ENCODE measurements at regions not wholly inside any gene's neighbourhood (a gene's known extent, or its start where the extent isn't known, plus 50 kb on each side); places are given as distances from the start of the nearest gene placed in this dataset.

GRCh38 chr10:59002011-59002410, 174.4 kb upstream of the PHYHIPL start:
- Mint-ChIP-seq H3K27me3 (ENCODE audit: insufficient read depth, low read depth, poor library complexity) (no peaks in the 10 kb centered on the region), H3K36me3 (ENCODE audit: low read depth) (no peaks in the 10 kb centered on the region), H3K9me3 (no peaks in the 10 kb centered on the region; the same call in 2 of the 3 replicates), H3K27ac (no peak overlapping the region), H3K4me3 (no peak overlapping the region), H3K4me1 (no peaks in the 10 kb centered on the region; the same call in 1 of the 3 replicates)
- Histone ChIP-seq H4K20me1 (replicated peaks; ENCODE audit: insufficient read depth) (no peaks in the 10 kb centered on the region), H3F3A (replicated peaks; ENCODE audit: low read depth) (no peaks in the 10 kb centered on the region), H3K79me2 (replicated peaks; ENCODE audit: insufficient read depth) (no peaks in the 10 kb centered on the region), H3K4me3 (no peak overlapping the region), H2AFZ (no peak overlapping the region), H3K4me2 (no peak overlapping the region), H3K27me3 (ENCODE audit: insufficient read depth) (no peaks in the 10 kb centered on the region), H3K27ac (ENCODE audit: low read depth) (no peak overlapping the region), H3K4me1 (ENCODE audit: insufficient read depth) (no peaks in the 10 kb centered on the region), H3K36me3 (ENCODE audit: insufficient read depth) (no peaks in the 10 kb centered on the region), H3K9me2 (ENCODE audit: insufficient read depth) (peaks cover 4% of the 10 kb centered on the region; the same call in 1 of the 2 replicates)
- ATAC-seq (no peak), DNase-seq (ENCODE audit: low spot score) (no peak)
- TF ChIP-seq, protein P1, sequence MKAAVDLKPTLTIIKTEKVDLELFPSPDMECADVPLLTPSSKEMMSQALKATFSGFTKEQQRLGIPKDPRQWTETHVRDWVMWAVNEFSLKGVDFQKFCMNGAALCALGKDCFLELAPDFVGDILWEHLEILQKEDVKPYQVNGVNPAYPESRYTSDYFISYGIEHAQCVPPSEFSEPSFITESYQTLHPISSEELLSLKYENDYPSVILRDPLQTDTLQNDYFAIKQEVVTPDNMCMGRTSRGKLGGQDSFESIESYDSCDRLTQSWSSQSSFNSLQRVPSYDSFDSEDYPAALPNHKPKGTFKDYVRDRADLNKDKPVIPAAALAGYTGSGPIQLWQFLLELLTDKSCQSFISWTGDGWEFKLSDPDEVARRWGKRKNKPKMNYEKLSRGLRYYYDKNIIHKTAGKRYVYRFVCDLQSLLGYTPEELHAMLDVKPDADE (IDR thresholded peaks at IDR 0.05), result no peak

- no peaks in the 10 kb centered on the region for H3K36me3 ChIP-seq (ENCODE audit: insufficient read depth)
- Mint-ChIP-seq H3K4me3 (no peak overlapping the region), H3K4me1 (no peaks in the 10 kb centered on the region; the same call in 1 of the 3 replicates), H3K27me3 (ENCODE audit: insufficient read depth, low read depth, poor library complexity) (no peaks in the 10 kb centered on the region), H3K9me3 (no peaks in the 10 kb centered on the region; the same call in 2 of the 3 replicates), H3K27ac (no peak overlapping the region), H3K36me3 (ENCODE audit: low read depth) (no peaks in the 10 kb centered on the region)
- H3K4me3 ChIP-seq, result no peak overlapping the region
- no peaks in the 10 kb centered on the region for H3K27me3 ChIP-seq (ENCODE audit: insufficient read depth)
- H3K79me2 ChIP-seq (replicated peaks; ENCODE audit: insufficient read depth), result no peaks in the 10 kb centered on the region
- no peak overlapping the region for H3K4me2 ChIP-seq
- no peak for ATAC-seq
- no peaks in the 10 kb centered on the region for H3F3A ChIP-seq (replicated peaks; ENCODE audit: low read depth)
- H3K4me1 ChIP-seq (ENCODE audit: insufficient read depth), result no peaks in the 10 kb centered on the region
- H2AFZ ChIP-seq, result no peak overlapping the region
- H3K9me2 ChIP-seq (ENCODE audit: insufficient read depth), result no peaks in the 10 kb centered on the region
- H4K20me1 ChIP-seq (replicated peaks; ENCODE audit: insufficient read depth), result no peaks in the 10 kb centered on the region
- DNase-seq (ENCODE audit: low spot score), result no peak
- H3K27ac ChIP-seq (ENCODE audit: low read depth), result no peak overlapping the region
- TF ChIP-seq REST (IDR thresholded peaks at IDR 0.05; ENCODE audit: unreplicated experiment) (no peak), ZNF331 (CRISPR knock-in tag; IDR thresholded peaks at IDR 0.05; ENCODE audit: low read depth) (no peak), ZNF114 (CRISPR knock-in tag; IDR thresholded peaks at IDR 0.05) (no peak), CREB1 (CRISPR knock-in tag; IDR thresholded peaks at IDR 0.05; ENCODE audit: low read depth) (no peak), EZH2 (IDR thresholded peaks at IDR 0.05; ENCODE audit: low read depth, unreplicated experiment) (no peak), EZH2phosphoT487 (IDR thresholded peaks at IDR 0.05; ENCODE audit: unreplicated experiment) (no peak), POLR2AphosphoS5 (IDR thresholded peaks at IDR 0.05; ENCODE audit: low read depth) (no peak), NANOG (IDR thresholded peaks at IDR 0.05; ENCODE audit: borderline replicate concordance) (no peak)
- TF ChIP-seq, protein P2, sequence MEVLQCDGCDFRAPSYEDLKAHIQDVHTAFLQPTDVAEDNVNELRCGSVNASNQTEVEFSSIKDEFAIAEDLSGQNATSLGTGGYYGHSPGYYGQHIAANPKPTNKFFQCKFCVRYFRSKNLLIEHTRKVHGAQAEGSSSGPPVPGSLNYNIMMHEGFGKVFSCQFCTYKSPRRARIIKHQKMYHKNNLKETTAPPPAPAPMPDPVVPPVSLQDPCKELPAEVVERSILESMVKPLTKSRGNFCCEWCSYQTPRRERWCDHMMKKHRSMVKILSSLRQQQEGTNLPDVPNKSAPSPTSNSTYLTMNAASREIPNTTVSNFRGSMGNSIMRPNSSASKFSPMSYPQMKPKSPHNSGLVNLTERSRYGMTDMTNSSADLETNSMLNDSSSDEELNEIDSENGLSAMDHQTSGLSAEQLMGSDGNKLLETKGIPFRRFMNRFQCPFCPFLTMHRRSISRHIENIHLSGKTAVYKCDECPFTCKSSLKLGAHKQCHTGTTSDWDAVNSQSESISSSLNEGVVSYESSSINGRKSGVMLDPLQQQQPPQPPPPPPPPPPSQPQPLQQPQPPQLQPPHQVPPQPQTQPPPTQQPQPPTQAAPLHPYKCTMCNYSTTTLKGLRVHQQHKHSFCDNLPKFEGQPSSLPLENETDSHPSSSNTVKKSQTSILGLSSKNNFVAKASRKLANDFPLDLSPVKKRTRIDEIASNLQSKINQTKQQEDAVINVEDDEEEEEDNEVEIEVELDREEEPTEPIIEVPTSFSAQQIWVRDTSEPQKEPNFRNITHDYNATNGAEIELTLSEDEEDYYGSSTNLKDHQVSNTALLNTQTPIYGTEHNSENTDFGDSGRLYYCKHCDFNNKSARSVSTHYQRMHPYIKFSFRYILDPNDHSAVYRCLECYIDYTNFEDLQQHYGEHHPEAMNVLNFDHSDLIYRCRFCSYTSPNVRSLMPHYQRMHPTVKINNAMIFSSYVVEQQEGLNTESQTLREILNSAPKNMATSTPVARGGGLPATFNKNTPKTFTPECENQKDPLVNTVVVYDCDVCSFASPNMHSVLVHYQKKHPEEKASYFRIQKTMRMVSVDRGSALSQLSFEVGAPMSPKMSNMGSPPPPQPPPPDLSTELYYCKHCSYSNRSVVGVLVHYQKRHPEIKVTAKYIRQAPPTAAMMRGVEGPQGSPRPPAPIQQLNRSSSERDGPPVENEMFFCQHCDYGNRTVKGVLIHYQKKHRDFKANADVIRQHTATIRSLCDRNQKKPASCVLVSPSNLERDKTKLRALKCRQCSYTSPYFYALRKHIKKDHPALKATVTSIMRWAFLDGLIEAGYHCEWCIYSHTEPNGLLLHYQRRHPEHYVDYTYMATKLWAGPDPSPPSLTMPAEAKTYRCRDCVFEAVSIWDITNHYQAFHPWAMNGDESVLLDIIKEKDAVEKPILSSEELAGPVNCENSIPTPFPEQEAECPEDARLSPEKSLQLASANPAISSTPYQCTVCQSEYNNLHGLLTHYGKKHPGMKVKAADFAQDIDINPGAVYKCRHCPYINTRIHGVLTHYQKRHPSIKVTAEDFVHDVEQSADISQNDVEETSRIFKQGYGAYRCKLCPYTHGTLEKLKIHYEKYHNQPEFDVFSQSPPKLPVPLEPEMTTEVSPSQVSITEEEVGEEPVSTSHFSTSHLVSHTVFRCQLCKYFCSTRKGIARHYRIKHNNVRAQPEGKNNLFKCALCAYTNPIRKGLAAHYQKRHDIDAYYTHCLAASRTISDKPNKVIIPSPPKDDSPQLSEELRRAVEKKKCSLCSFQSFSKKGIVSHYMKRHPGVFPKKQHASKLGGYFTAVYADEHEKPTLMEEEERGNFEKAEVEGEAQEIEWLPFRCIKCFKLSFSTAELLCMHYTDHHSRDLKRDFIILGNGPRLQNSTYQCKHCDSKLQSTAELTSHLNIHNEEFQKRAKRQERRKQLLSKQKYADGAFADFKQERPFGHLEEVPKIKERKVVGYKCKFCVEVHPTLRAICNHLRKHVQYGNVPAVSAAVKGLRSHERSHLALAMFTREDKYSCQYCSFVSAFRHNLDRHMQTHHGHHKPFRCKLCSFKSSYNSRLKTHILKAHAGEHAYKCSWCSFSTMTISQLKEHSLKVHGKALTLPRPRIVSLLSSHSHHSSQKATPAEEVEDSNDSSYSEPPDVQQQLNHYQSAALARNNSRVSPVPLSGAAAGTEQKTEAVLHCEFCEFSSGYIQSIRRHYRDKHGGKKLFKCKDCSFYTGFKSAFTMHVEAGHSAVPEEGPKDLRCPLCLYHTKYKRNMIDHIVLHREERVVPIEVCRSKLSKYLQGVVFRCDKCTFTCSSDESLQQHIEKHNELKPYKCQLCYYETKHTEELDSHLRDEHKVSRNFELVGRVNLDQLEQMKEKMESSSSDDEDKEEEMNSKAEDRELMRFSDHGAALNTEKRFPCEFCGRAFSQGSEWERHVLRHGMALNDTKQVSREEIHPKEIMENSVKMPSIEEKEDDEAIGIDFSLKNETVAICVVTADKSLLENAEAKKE (CRISPR knock-in tag; IDR thresholded peaks at IDR 0.05), result no peak
- TF ChIP-seq, protein P1 (IDR thresholded peaks at IDR 0.05), result no peak
Observed at GRCh38 chr10:59003203-59003602, 173.2 kb upstream of the PHYHIPL start.

All from GM23338 (cell line).